SK-MEL-5 (cell line): ENCODE measurements at regions not wholly inside any gene's neighbourhood (a gene's known extent, or its start where the extent isn't known, plus 50 kb on each side); places are given as distances from the start of the nearest gene placed in this dataset.
"Not testable (repeated sequence)": the region's sequence is repeated elsewhere in the genome, so short reads cannot be mapped to it uniquely, and the experiment has no call there.

ENCODE experiments used
- DNase-seq: peaks from one replicate; pipeline ENCODE4 v3.0.0-alpha.2; 2016; ENCODE audit warnings: low read depth, low spot score
- in situ Hi-C: cut with HindIII; loops from 2 replicates; pipeline ENCODE4 v1.10.0; 2016; ENCODE audit warnings: low sequenced_read_pairs, high pct_unique_total_duplicates, low pct_unique_long_range_greater_than_20kb

- in situ Hi-C loops = no loop called here
- DNase-seq = no peak
Observed at GRCh38 chr6:106745197-106745770, 115.9 kb downstream of the QRSL1 start.

GRCh38 chr6:106744781-106745180 is 115.4 kb downstream of the QRSL1 start:
- DNase-seq = no peak
- in situ Hi-C loops = no loop called here

- DNase-seq, in situ Hi-C loops: not testable (repeated sequence)
Observed at GRCh38 chr6:106744029-106744428, 114.7 kb downstream of the QRSL1 start.

- DNase-seq = no peak
- in situ Hi-C loops = no loop called here
Observed at GRCh38 chr6:106743612-106744011, 114.2 kb downstream of the QRSL1 start.

- no peak for DNase-seq
- in situ Hi-C loops = no loop called here
Observed at GRCh38 chr6:106740287-106740686, 110.9 kb downstream of the QRSL1 start.

DNA sequence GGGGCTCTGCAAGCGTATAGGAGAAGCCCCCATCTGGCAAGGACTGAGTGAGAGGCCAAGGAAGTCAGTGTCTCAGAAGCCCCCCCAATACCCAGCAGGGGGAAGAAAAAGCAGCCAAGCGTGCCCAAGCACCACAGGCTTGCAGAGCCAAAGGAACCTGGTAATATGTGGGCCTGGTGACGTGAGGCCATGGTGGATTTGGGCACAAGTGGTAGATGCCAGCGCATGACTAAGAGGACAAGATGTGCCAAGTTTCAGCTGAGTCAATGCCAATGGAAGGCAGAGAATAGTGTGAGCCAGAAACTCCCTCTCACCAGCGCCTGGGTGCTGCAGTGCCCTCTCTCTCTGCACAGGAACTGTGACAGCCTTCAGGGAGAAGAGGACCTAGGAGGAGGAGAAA is 110.0 kb downstream of the QRSL1 start:
- in situ Hi-C loops = no loop called here
- no peak for DNase-seq

DNA sequence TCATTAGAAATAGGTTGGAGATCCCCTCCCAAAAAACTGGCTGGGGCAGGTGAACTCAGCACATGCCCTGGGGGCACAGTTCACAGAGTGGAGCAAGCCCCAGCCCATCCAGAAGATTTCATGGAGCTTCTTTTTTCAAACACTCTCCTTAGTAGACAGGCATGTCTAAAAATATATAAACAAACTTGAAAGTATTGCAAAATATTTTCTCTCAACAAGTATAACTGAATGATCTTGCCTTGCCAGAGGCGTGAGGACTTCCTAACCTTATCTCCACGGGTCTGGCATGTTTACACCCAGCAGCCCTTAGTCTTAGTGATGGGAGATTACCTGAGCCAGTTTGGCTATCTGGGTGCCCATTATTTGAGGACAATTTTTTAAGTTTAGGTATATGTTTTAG is 107.1 kb downstream of the QRSL1 start:
- in situ Hi-C loops = no loop called here
- no peak for DNase-seq

GRCh38 chr6:106735828-106736227 is 106.5 kb downstream of the QRSL1 start:
- no peak for DNase-seq
- in situ Hi-C loops = no loop called here

- in situ Hi-C loops = no loop called here
- DNase-seq = no peak
Observed at GRCh38 chr6:106735136-106735633, 105.8 kb downstream of the QRSL1 start.

DNA sequence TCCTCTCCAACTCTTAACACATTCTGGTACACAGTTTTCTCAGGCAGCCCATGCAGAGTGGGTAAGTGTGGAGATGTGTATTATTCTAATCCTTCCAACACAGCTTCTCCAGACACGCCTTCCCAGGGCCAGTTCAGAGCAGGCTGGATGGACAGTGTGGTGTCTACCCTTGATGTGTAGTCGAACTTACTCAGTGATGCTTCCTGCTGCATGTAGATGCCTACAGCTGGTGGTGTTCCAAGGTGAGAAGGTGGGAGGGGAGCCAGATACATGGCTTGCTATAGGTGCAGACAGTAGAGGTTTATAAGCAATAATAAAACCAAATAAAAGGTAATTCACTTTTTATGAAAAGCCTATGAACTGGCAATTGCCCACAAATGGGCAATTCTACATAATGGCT is 104.0 kb downstream of the QRSL1 start:
- in situ Hi-C loops = no loop called here
- no peak for DNase-seq

GRCh38 chr6:106732376-106732940 is 103.1 kb downstream of the QRSL1 start:
- in situ Hi-C loops = no loop called here
- no peak for DNase-seq

DNA sequence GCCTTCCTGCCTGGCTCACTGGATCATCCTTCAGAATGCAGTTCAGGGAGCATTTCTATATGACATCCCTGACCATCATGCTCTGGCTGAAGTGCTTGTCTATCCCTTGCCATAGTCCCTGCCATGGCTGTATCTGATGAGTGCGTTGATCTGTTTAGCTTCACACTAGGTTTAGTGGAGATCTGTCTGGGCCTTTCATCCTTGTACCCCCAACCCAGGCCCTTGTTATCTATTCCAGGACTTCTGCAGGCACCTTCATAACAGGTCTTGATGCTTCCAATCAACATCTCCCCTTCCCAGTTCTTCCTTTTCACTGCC is 102.4 kb downstream of the QRSL1 start:
- in situ Hi-C loops = no loop called here
- no peak for DNase-seq

GRCh38 chr6:106731144-106731842 is 101.9 kb downstream of the QRSL1 start:
- in situ Hi-C loops = no loop called here
- no peak for DNase-seq

DNA sequence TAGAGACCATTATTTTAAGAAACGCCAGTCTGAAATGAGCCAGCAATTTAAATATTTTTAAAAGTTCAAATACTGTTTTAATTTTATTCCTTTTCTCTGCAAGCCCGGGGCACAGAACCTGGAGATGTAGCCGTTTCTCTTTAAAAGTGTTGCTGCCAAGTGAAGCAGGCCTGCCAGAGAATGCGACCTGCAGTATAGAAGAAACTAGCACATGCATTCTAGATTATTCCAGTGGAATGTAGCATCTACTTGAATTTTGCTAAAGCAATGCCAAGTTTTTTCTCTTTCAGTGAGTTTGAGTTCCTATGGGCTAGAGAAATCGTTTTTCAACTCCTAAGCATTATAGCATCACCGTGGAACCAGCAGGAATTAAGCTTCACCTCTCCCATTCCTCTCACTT is 101.3 kb downstream of the QRSL1 start:
- DNase-seq = no peak
- in situ Hi-C loops = no loop called here

DNA sequence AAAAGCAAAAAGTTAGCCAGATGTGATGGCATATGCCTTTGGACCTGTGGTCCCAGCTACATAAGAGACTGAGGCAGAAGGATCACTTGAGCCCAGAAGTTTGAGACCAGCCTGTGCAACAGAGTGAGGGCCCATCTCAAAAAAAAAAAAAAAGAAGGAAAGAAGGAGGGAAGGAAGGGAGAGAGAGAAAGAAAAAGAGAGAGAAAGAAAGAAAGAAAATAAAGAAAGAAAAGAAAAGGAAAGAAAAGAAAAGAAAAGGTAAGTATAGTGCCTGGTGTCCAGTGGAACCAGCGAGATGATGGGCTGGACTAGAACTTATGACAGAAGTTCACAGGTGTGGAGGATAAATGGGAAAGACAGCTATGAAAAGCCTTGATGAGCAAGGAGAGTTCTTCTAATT is 100.9 kb downstream of the QRSL1 start:
- no peak for DNase-seq
- in situ Hi-C loops = no loop called here

- in situ Hi-C loops = no loop called here
- DNase-seq = no peak
Observed at GRCh38 chr6:106729841-106730240, 100.5 kb downstream of the QRSL1 start.

GRCh38 chr6:106728296-106728870 is 99.0 kb downstream of the QRSL1 start:
- no peak for DNase-seq
- in situ Hi-C loops = no loop called here

DNA sequence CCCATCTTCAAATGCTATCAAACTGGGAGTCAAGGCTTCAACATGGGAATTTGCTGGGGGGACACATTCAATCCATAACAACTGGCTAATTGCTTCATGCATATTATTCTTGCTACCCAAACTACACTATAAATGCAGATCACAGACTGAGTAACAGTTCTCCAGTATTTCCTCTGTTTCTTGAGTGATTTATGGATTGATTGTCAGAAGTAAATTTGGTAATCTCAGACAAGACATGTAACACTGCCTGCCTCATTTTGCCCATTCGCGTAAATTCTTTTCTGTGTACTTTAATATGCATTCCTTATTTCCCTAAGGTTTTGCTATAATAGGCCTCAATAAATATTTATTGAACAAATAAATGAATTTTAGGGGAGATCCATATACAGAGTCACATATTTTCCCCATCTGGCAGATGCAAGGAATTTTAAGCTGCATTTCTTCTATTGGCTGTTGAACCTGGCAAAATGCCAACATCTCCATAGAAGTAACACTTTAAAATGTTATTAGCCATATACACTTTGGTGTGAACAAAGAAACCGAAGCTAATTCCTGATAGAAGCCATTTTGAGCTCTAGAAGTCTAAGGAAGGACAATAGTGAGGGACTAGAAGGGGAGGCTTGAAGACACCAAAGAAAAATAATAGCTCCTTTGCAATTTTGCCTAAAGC is 98.2 kb downstream of the QRSL1 start:
- in situ Hi-C loops = no loop called here
- no peak for DNase-seq
